IgD-negative memory B cell (primary cell): ENCODE measurements at regions not wholly inside any gene's neighbourhood (a gene's known extent, or its start where the extent isn't known, plus 50 kb on each side); places are given as distances from the start of the nearest gene placed in this dataset.

ENCODE experiments used
- H3K27ac Mint-ChIP-seq, 3 donors: one replicate each; pipeline ENCODE4 v1.8.0; 2020 to 2022; ENCODE audit warnings: mild to moderate bottlenecking in 3 of 3, mixed read lengths in 3 of 3, moderate library complexity in 1 of 3
- H3K27me3 Mint-ChIP-seq: one replicate; pipeline ENCODE4 v1.8.0; 2021; ENCODE audit warnings: mixed read lengths
- H3K36me3 Mint-ChIP-seq: one replicate; pipeline ENCODE4 v1.8.0; 2020; ENCODE audit warnings: mild to moderate bottlenecking, mixed read lengths
- H3K4me1 Mint-ChIP-seq, 3 donors: one replicate each; pipeline ENCODE4 v1.8.0; 2020 to 2022; ENCODE audit warnings: mixed read lengths in 3 of 3, mild to moderate bottlenecking in 1 of 3
- H3K4me3 Mint-ChIP-seq, 4 donors: one replicate each; pipeline ENCODE4 v1.8.0; 2020 to 2022; ENCODE audit warnings: mild to moderate bottlenecking in 4 of 4, mixed read lengths in 4 of 4, moderate library complexity in 3 of 4
- H3K9me3 Mint-ChIP-seq, 3 donors: one replicate each; pipeline ENCODE4 v1.8.0; 2020 to 2021; ENCODE audit warnings: mixed read lengths in 3 of 3, mild to moderate bottlenecking in 1 of 3

DNA sequence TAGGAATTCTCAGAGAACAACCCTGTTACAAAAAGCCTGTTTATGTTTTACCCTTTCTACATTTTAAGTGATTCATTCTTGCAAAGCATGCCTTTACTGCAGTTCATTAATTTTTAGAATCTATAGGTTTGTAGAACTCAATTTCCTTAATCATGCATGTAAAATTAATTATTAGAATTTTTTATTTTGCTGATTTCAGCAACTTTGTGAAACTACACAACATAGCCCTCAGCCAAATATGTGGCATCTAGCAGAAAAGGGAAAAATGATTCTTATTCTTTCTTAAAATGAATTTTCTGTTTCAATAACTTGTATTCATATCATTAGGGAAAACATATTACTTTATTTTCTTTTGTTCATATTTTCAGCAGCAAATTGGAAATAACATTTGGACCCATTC lies 392.9 kb upstream of the PFKP start:
- Mint-ChIP-seq H3K27me3 (no peaks in the 10 kb centered on the region), H3K9me3 (peaks cover 0 to 4% (median 0%) of the 10 kb centered on the region in 3 donors), H3K4me3 (no peak overlapping the region), H3K4me1 (no peaks in the 10 kb centered on the region), H3K36me3 (no peaks in the 10 kb centered on the region), H3K27ac (no peak overlapping the region)

DNA sequence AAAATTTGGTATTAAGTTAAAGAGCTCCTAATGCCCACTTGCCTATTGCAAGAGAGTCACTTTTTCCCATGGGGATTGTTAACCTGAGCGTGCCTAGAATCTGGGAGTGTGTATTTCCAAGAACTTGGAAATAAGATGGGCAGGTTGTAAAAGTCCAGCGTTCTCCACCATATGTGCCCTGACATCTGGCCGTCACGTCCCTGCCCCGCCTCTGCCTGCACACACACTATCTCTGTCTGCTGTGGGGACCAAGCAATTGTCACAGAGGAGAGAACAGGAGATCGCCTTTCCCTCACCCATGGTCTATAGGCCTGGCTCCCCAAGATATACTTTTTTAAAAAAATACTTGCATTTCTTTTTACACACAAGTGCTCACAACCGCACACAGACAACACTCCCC lies 396.5 kb upstream of the PFKP start:
- no peak overlapping the region for H3K4me3 Mint-ChIP-seq
- no peaks in the 10 kb centered on the region for H3K36me3 Mint-ChIP-seq
- H3K4me1 Mint-ChIP-seq, result no peaks in the 10 kb centered on the region
- H3K27ac Mint-ChIP-seq, result no peak overlapping the region
- H3K27me3 Mint-ChIP-seq, result no peaks in the 10 kb centered on the region
- H3K9me3 Mint-ChIP-seq, result peaks cover 2 to 4% (median 3%) of the 10 kb centered on the region in 3 donors

DNA sequence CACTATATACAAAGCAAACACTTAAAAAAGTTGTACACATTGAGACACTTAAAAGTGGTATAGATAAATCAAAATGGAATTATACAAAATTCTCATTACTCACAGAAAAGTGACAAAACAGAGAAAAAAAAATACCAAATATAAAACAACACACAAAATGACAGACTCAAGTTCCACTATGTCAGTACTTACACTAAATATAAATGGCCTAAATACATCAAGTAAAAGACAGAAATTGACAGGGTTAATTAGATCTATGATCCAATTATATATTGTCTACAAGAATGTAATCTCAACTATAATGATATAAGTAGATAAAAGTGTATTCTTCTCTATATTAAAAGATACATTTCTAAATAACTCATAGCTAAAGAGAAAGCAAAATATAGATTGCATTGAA lies 401.6 kb upstream of the PFKP start:
- Mint-ChIP-seq H3K9me3 (peaks cover 6 to 10% (median 7%) of the 10 kb centered on the region in 3 donors), H3K4me3 (no peak overlapping the region), H3K4me1 (no peaks in the 10 kb centered on the region), H3K27ac (no peak overlapping the region), H3K36me3 (no peaks in the 10 kb centered on the region), H3K27me3 (peaks cover 3% of the 10 kb centered on the region)

DNA sequence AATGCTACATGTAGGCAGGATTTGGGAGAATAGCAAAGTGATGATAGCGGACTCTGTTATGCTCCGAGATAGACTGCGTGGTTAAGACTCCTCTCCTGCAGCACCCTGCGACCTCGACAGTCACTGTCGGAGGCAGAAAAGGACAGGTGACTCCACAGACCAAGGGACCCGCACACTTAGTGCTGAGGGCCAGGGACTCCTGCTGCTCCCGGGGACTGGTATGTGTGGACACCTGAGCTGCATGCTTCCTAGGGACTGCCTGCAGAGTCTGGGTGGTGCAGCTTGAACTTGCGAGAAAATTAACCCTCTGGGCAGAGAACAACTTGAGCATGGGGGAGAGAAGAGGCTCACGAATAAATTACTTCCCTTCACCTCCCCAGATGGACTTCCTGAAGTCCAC lies 407.1 kb upstream of the PFKP start:
- no peak overlapping the region for H3K27ac Mint-ChIP-seq
- H3K9me3 Mint-ChIP-seq, result peaks cover 4% of the 10 kb centered on the region in 3 donors
- no peak overlapping the region for H3K4me3 Mint-ChIP-seq
- peaks cover 0 to 3% (median 0%) of the 10 kb centered on the region in 3 donors for H3K4me1 Mint-ChIP-seq
- no peaks in the 10 kb centered on the region for H3K36me3 Mint-ChIP-seq
- peaks cover 3% of the 10 kb centered on the region for H3K27me3 Mint-ChIP-seq

- peaks cover 3% of the 10 kb centered on the region for H3K27me3 Mint-ChIP-seq
- H3K9me3 Mint-ChIP-seq, result peaks cover 0 to 4% (median 0%) of the 10 kb centered on the region in 3 donors
- H3K4me1 Mint-ChIP-seq, result peaks cover 0 to 3% (median 0%) of the 10 kb centered on the region in 3 donors
Measured at GRCh38 chr10:2659660-2660209, 407.6 kb upstream of the PFKP start.

DNA sequence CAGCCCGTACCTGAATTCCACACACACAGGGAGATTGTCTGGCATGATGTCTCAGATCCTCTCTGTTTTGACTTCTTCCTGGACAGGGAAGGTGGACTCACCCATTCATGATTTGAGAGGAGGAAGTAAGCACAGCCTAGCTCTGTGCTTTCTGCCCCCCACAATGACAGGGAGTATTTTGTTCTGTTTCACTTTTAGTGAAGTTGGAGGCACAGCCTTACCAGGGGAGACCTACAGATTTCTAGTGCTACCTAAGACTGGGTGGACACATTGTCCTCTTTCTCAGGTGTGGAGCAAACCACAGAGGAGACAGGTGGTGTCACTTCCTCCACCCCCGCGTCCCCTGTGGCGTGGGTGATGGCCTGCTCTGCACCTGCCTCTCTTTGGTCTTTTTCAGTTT lies 408.6 kb upstream of the PFKP start:
- Mint-ChIP-seq H3K4me1 (peaks cover 0 to 3% (median 0%) of the 10 kb centered on the region in 3 donors), H3K36me3 (no peaks in the 10 kb centered on the region), H3K4me3 (no peak overlapping the region), H3K27me3 (peaks cover 3% of the 10 kb centered on the region), H3K27ac (no peak overlapping the region), H3K9me3 (peaks cover 0 to 4% (median 0%) of the 10 kb centered on the region in 3 donors)

More at GRCh38 chr10:2659660-2660209, 407.6 kb upstream of the PFKP start:
- H3K36me3 Mint-ChIP-seq, result no peaks in the 10 kb centered on the region
- H3K4me3 Mint-ChIP-seq, result no peak overlapping the region
- no peak overlapping the region for H3K27ac Mint-ChIP-seq

DNA sequence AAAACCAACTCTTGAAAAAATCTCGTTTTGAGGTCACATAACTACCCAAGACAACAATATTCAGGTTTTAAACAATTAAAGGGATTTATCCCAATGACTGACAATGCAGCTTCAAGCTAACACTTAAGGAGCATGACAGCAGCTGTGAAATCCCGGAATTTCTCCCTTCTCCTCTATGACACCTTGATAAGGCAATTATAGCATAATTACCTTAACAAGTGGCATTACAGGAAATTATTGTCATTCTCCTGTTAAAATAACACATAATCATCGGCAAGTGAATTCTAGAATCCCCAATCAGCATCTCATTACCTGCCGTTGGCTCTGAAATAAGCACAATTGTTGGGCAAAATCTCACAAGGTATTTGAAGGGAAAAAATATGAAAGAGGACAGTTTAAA lies 417.0 kb upstream of the PFKP start:
- no peaks in the 10 kb centered on the region for H3K27me3 Mint-ChIP-seq
- no peaks in the 10 kb centered on the region for H3K36me3 Mint-ChIP-seq
- H3K4me3 Mint-ChIP-seq, result no peak overlapping the region
- peaks cover 0 to 4% (median 2%) of the 10 kb centered on the region in 3 donors for H3K9me3 Mint-ChIP-seq
- no peak overlapping the region for H3K27ac Mint-ChIP-seq
- H3K4me1 Mint-ChIP-seq, result no peaks in the 10 kb centered on the region

- Mint-ChIP-seq H3K4me3 (no peak overlapping the region), H3K9me3 (no peaks in the 10 kb centered on the region), H3K36me3 (no peaks in the 10 kb centered on the region), H3K27ac (no peak overlapping the region), H3K27me3 (no peaks in the 10 kb centered on the region), H3K4me1 (no peaks in the 10 kb centered on the region)
Measured at GRCh38 chr10:2641028-2641427, 426.3 kb upstream of the PFKP start.

- no peak overlapping the region for H3K27ac Mint-ChIP-seq
- H3K36me3 Mint-ChIP-seq, result peaks cover 2% of the 10 kb centered on the region
- no peak overlapping the region for H3K4me3 Mint-ChIP-seq
- H3K4me1 Mint-ChIP-seq, result no peaks in the 10 kb centered on the region
- H3K27me3 Mint-ChIP-seq, result no peaks in the 10 kb centered on the region
- peaks cover 0 to 1% (median 0%) of the 10 kb centered on the region in 3 donors for H3K9me3 Mint-ChIP-seq
Measured at GRCh38 chr10:2633630-2634029, 433.7 kb upstream of the PFKP start.

DNA sequence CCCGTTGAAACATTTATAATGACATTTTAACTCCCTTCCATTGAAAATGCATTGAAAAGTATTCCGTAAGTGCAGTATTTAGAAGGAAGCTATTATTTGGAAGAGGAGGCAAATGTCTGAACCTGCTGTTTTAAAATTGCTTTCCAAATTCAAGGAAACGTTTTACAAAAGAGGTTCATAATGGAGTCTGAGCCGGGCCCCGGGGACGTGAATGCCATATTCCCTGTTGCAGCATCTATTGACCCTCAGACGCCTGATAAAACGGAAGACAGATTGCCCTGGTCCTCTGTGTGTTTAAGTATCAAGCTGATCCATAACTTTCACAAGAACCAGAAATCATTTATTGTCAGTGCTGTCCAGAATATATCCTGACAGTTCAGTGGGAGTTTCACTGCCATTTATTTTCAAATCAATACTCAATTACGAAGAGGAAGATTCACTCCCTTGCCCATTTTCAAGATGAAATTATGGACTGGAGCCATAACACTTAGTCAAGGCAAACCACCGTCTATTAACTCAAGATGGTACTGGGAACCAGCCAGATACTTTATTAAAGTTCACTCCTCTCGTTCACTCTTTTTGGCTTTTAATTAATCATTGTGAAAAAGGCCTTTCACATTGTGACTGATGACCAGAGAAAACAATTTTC lies 435.7 kb upstream of the PFKP start:
- H3K27me3 Mint-ChIP-seq, result no peaks in the 10 kb centered on the region
- H3K27ac Mint-ChIP-seq, result no peak overlapping the region
- H3K4me1 Mint-ChIP-seq, result no peaks in the 10 kb centered on the region
- peaks cover 0 to 1% (median 0%) of the 10 kb centered on the region in 3 donors for H3K9me3 Mint-ChIP-seq
- H3K4me3 Mint-ChIP-seq, result no peak overlapping the region
- H3K36me3 Mint-ChIP-seq, result peaks cover 2% of the 10 kb centered on the region

DNA sequence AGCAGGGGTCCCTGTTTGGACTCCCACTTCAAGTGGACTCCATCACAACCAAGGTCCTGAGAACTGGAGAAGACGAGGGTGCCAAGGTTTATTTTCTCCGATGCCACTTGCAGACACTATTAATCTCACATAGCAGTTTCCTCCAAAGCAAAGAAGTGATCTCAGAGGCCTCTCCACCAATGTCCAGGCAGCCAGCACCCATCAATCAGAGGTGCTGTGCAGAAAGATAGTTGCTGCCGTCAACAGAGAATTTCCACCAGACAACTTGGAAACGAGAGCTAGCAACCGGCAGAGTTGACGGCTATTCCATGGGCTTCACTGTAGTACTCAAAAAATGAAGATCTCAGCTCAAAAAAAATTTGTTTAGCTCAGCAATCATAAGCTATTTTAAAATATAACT lies 438.6 kb upstream of the PFKP start:
- Mint-ChIP-seq H3K4me3 (no peak overlapping the region), H3K27ac (no peak overlapping the region), H3K27me3 (no peaks in the 10 kb centered on the region), H3K4me1 (no peaks in the 10 kb centered on the region), H3K36me3 (peaks cover 2% of the 10 kb centered on the region), H3K9me3 (peaks cover 0 to 1% (median 0%) of the 10 kb centered on the region in 3 donors)

GRCh38 chr10:2627969-2628368 lies 439.4 kb upstream of the PFKP start:
- H3K4me1 Mint-ChIP-seq, result no peaks in the 10 kb centered on the region
- H3K9me3 Mint-ChIP-seq, result peaks cover 0 to 3% (median 0%) of the 10 kb centered on the region in 3 donors
- no peaks in the 10 kb centered on the region for H3K27me3 Mint-ChIP-seq
- no peak overlapping the region for H3K4me3 Mint-ChIP-seq
- peaks cover 2% of the 10 kb centered on the region for H3K36me3 Mint-ChIP-seq
- no peak overlapping the region for H3K27ac Mint-ChIP-seq

- H3K36me3 Mint-ChIP-seq, result no peaks in the 10 kb centered on the region
- H3K9me3 Mint-ChIP-seq, result peaks cover 0 to 4% (median 0%) of the 10 kb centered on the region in 3 donors
- H3K4me3 Mint-ChIP-seq, result no peak overlapping the region
- H3K4me1 Mint-ChIP-seq, result peaks cover 0 to 2% (median 0%) of the 10 kb centered on the region in 3 donors
- H3K27ac Mint-ChIP-seq, result no peak overlapping the region
- H3K27me3 Mint-ChIP-seq, result peaks cover 2% of the 10 kb centered on the region
Measured at GRCh38 chr10:2625094-2625493, 442.3 kb upstream of the PFKP start.

DNA sequence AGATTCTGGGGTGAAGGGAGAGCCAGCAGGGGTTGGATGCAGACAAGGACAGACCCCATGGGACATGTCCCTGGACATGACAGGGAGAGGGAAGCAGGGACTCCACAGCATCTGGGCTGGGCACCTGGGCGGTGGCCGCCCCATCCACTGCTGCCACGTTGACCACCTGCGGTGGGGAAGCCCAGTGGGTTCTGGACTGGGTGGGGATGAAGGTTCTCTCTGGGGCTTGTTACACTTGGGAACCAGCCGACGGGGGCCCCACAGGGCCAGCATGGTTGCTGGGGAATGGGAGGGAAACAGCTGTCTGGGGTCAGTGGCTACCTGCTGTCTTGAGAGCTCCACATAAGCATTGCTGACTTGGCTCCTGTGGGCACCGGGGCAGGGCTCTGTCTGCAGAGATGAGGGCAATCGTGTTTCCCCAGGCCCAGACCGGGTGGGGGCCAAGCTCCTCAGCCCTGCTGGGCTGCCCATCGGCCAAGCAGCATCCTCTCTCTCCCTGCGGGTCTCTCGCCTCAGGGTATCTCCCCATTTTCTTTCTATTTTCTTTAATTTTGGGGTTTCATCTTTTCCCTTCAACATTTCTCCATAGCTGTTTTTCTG lies 443.6 kb upstream of the PFKP start:
- H3K36me3 Mint-ChIP-seq, result peaks cover 2% of the 10 kb centered on the region
- H3K4me3 Mint-ChIP-seq, result no peak overlapping the region
- H3K27ac Mint-ChIP-seq, result no peak overlapping the region
- H3K4me1 Mint-ChIP-seq, result peaks cover 0 to 2% (median 0%) of the 10 kb centered on the region in 3 donors
- peaks cover 2% of the 10 kb centered on the region for H3K27me3 Mint-ChIP-seq
- peaks cover 0 to 4% (median 0%) of the 10 kb centered on the region in 3 donors for H3K9me3 Mint-ChIP-seq

GRCh38 chr10:2620827-2621521 lies 446.4 kb upstream of the PFKP start:
- H3K9me3 Mint-ChIP-seq, result peaks cover 0 to 4% (median 0%) of the 10 kb centered on the region in 3 donors
- H3K27ac Mint-ChIP-seq, result no peak overlapping the region
- peaks cover 2% of the 10 kb centered on the region for H3K27me3 Mint-ChIP-seq
- peaks cover 0 to 2% (median 0%) of the 10 kb centered on the region in 3 donors for H3K4me1 Mint-ChIP-seq
- H3K4me3 Mint-ChIP-seq, result no peak overlapping the region
- peaks cover 2% of the 10 kb centered on the region for H3K36me3 Mint-ChIP-seq
